Neutrophil (primary cell): ENCODE measurements at regions not wholly inside any gene's neighbourhood (a gene's known extent, or its start where the extent isn't known, plus 50 kb on each side); places are given as distances from the start of the nearest gene placed in this dataset.

Experiments
- H3K27ac ChIP-seq: fragments of 200-600 bp; sonication (generic); 2 replicates; pipeline ENCODE4 v1.5.1; 2016; ENCODE audit warnings: mild to moderate bottlenecking, moderate library complexity
- H3K27me3 ChIP-seq: fragments of 200-600 bp; sonication (generic); 2 replicates; pipeline ENCODE4 v1.6.0; 2016; ENCODE audit warnings: mild to moderate bottlenecking
- H3K36me3 ChIP-seq: fragments of 200-600 bp; sonication (generic); 2 replicates; pipeline ENCODE4 v1.5.1; 2017
- H3K4me1 ChIP-seq, 2 experiments: fragments of 200-600 bp in 1 of 2; sonication (generic) in 1 of 2; 1 replicate in 1 of 2; 2 replicates in 1 of 2; pipeline versions ENCODE4 v1.5.1 to v1.6.1; 2013 to 2016; ENCODE audit warnings: low read depth in 1 of 2, low read length in 1 of 2, mild to moderate bottlenecking in 1 of 2, moderate library complexity in 1 of 2; ENCODE audit not compliant: control insufficient read depth in 1 of 2, insufficient read depth in 1 of 2
- H3K4me3 ChIP-seq, 2 experiments: fragments of 200-600 bp in 1 of 2; sonication (generic) in 1 of 2; 1 replicate in 1 of 2; 2 replicates in 1 of 2; pipeline ENCODE4 v1.5.1; 2013 to 2016; ENCODE audit warnings: low read depth in 1 of 2, low read length in 1 of 2, mild to moderate bottlenecking in 1 of 2, moderate library complexity in 1 of 2
- H3K9me3 ChIP-seq: fragments of 200-600 bp; sonication (generic); 2 replicates; pipeline ENCODE4 v1.5.1; 2016
- TF ChIP-seq, protein P1 (sequence below): fragments of 200-600 bp; sonication (generic); IDR thresholded peaks from 2 replicates; pipeline ENCODE4 v1.5.1; 2016; ENCODE audit warnings: antibody characterized with exemption

DNA sequence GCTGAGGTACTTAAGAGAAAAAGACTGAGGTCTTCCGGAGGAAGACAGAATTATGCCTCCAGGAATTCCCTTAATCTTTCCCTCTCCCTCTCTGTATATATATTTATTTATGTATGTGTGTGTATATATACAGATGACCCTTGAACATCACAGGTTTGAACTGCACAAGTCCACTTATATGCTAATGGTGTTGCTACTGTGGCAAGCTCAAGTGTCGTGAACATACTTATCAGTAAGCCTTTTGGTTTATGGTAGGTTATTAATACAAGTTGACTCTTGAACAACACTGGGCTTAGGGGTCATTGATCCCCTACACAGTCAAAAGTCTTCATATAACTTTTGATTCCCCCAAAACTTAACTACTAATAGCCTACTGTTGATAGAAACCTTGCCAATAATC, 106.8 kb downstream of the NUDT12 start:
- no peaks in the 10 kb centered on the region for H3K4me1 ChIP-seq
- no peak overlapping the region for H3K4me3 ChIP-seq
- no peaks in the 10 kb centered on the region for H3K36me3 ChIP-seq
- TF ChIP-seq, protein P1, sequence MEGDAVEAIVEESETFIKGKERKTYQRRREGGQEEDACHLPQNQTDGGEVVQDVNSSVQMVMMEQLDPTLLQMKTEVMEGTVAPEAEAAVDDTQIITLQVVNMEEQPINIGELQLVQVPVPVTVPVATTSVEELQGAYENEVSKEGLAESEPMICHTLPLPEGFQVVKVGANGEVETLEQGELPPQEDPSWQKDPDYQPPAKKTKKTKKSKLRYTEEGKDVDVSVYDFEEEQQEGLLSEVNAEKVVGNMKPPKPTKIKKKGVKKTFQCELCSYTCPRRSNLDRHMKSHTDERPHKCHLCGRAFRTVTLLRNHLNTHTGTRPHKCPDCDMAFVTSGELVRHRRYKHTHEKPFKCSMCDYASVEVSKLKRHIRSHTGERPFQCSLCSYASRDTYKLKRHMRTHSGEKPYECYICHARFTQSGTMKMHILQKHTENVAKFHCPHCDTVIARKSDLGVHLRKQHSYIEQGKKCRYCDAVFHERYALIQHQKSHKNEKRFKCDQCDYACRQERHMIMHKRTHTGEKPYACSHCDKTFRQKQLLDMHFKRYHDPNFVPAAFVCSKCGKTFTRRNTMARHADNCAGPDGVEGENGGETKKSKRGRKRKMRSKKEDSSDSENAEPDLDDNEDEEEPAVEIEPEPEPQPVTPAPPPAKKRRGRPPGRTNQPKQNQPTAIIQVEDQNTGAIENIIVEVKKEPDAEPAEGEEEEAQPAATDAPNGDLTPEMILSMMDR = no peak
- no peaks in the 10 kb centered on the region for H3K27me3 ChIP-seq
- no peak overlapping the region for H3K27ac ChIP-seq
- H3K9me3 ChIP-seq = no peaks in the 10 kb centered on the region

GRCh38 chr5:103454770-103455169, 107.8 kb downstream of the NUDT12 start:
- Histone ChIP-seq H3K36me3 (no peaks in the 10 kb centered on the region), H3K9me3 (no peaks in the 10 kb centered on the region), H3K4me3 (no peak overlapping the region), H3K27me3 (no peaks in the 10 kb centered on the region), H3K4me1 (no peaks in the 10 kb centered on the region), H3K27ac (no peak overlapping the region)
- TF ChIP-seq, protein P1 = no peak

- TF ChIP-seq, protein P1 = no peak
- Histone ChIP-seq H3K4me3 (no peak overlapping the region), H3K27me3 (no peaks in the 10 kb centered on the region), H3K36me3 (no peaks in the 10 kb centered on the region), H3K27ac (no peak overlapping the region), H3K9me3 (no peaks in the 10 kb centered on the region), H3K4me1 (no peaks in the 10 kb centered on the region)
Measured at GRCh38 chr5:103452666-103453065, 109.9 kb downstream of the NUDT12 start.

GRCh38 chr5:103452089-103452488, 110.5 kb downstream of the NUDT12 start:
- Histone ChIP-seq H3K9me3 (no peaks in the 10 kb centered on the region), H3K4me1 (no peaks in the 10 kb centered on the region), H3K27ac (no peak overlapping the region), H3K4me3 (no peak overlapping the region), H3K36me3 (no peaks in the 10 kb centered on the region), H3K27me3 (no peaks in the 10 kb centered on the region)
- TF ChIP-seq, protein P1 = no peak

GRCh38 chr5:103451261-103451660, 111.3 kb downstream of the NUDT12 start:
- H3K9me3 ChIP-seq = no peaks in the 10 kb centered on the region
- no peaks in the 10 kb centered on the region for H3K27me3 ChIP-seq
- TF ChIP-seq, protein P1 = no peak
- H3K36me3 ChIP-seq = no peaks in the 10 kb centered on the region
- no peaks in the 10 kb centered on the region for H3K4me1 ChIP-seq
- no peak overlapping the region for H3K4me3 ChIP-seq
- H3K27ac ChIP-seq = no peak overlapping the region
